NT2/D1 (cell line): ENCODE measurements at regions not wholly inside any gene's neighbourhood (a gene's known extent, or its start where the extent isn't known, plus 50 kb on each side); places are given as distances from the start of the nearest gene placed in this dataset.
"Not testable (repeated sequence)": the region's sequence is repeated elsewhere in the genome, so short reads cannot be mapped to it uniquely, and the experiment has no call there.

Experiments used
- DNase-seq: peaks from one replicate; pipeline ENCODE4 v3.0.0-alpha.2; 2011; ENCODE audit warnings: low read depth, low spot score
- H3K27me3 ChIP-seq: 2 replicates; pipeline ENCODE4 v1.6.0; 2011; ENCODE audit warnings: mild to moderate bottlenecking; ENCODE audit not compliant: insufficient read length, insufficient read depth
- H3K36me3 ChIP-seq: 2 replicates; pipeline ENCODE4 v1.6.1; 2011; ENCODE audit warnings: mild to moderate bottlenecking, low read length, mixed read lengths; ENCODE audit not compliant: insufficient read depth, insufficient read length
- H3K4me1 ChIP-seq: 2 replicates; pipeline ENCODE4 v1.5.1; 2011; ENCODE audit not compliant: insufficient read depth, insufficient read length
- H3K4me3 ChIP-seq: 2 replicates; pipeline ENCODE4 v1.5.1; 2011; ENCODE audit warnings: low read depth; ENCODE audit not compliant: insufficient read length
- H3K9ac ChIP-seq: 2 replicates; pipeline ENCODE4 v1.6.0; 2011; ENCODE audit warnings: low read depth; ENCODE audit not compliant: insufficient read length
- H3K9me3 ChIP-seq: 2 replicates; pipeline ENCODE4 v1.5.1; 2011; ENCODE audit warnings: mild to moderate bottlenecking, low read length; ENCODE audit not compliant: insufficient read depth
- SUZ12 ChIP-seq: IDR thresholded peaks from 2 replicates; pipeline ENCODE4 v1.6.1; 2011; ENCODE audit not compliant: insufficient read length, insufficient read depth; ENCODE audit errors: extremely low read depth
- YY1 ChIP-seq: IDR thresholded peaks from 2 replicates; pipeline ENCODE4 v1.6.1; 2011; ENCODE audit not compliant: insufficient read length, insufficient read depth
- ZNF274 ChIP-seq: IDR thresholded peaks from 2 replicates; pipeline ENCODE4 v1.6.1; 2011; ENCODE audit warnings: mild to moderate bottlenecking, low read depth, low read length

GRCh38 chr7:67652937-67653336, 656.3 kb downstream of the TYW1 start:
- H3K9me3 ChIP-seq: no peaks in the 10 kb centered on the region
- no peak for TF ChIP-seq SUZ12
- TF ChIP-seq ZNF274: no peak
- TF ChIP-seq YY1: no peak
- H3K4me1 ChIP-seq: no peaks in the 10 kb centered on the region
- H3K9ac ChIP-seq: no peak overlapping the region
- no peak for DNase-seq
- H3K36me3 ChIP-seq: no peaks in the 10 kb centered on the region
- H3K4me3 ChIP-seq: no peak overlapping the region
- H3K27me3 ChIP-seq: no peaks in the 10 kb centered on the region

GRCh38 chr7:67653856-67654454, 657.3 kb downstream of the TYW1 start:
- DNase-seq: no peak
- Histone ChIP-seq H3K4me1 (no peaks in the 10 kb centered on the region), H3K9ac (no peak overlapping the region), H3K36me3 (no peaks in the 10 kb centered on the region), H3K4me3 (no peak overlapping the region), H3K9me3 (no peaks in the 10 kb centered on the region), H3K27me3 (no peaks in the 10 kb centered on the region)
- no peak for TF ChIP-seq ZNF274
- no peak for TF ChIP-seq SUZ12
- TF ChIP-seq YY1: no peak

- no peaks in the 10 kb centered on the region for H3K9me3 ChIP-seq
- H3K9ac ChIP-seq: no peak overlapping the region
- DNase-seq: no peak
- H3K4me3 ChIP-seq: no peak overlapping the region
- TF ChIP-seq YY1: no peak
- no peak for TF ChIP-seq SUZ12
- no peak for TF ChIP-seq ZNF274
- no peaks in the 10 kb centered on the region for H3K36me3 ChIP-seq
- H3K27me3 ChIP-seq: no peaks in the 10 kb centered on the region
- H3K4me1 ChIP-seq: no peaks in the 10 kb centered on the region
Observed at GRCh38 chr7:67654642-67655041, 658.0 kb downstream of the TYW1 start.

GRCh38 chr7:67655168-67655567, 658.5 kb downstream of the TYW1 start:
- no peaks in the 10 kb centered on the region for H3K27me3 ChIP-seq
- no peak overlapping the region for H3K9ac ChIP-seq
- no peaks in the 10 kb centered on the region for H3K4me1 ChIP-seq
- no peaks in the 10 kb centered on the region for H3K9me3 ChIP-seq
- H3K4me3 ChIP-seq: no peak overlapping the region
- H3K36me3 ChIP-seq: no peaks in the 10 kb centered on the region
- TF ChIP-seq SUZ12 (no peak), ZNF274 (no peak), YY1 (no peak)
- DNase-seq: no peak

- Histone ChIP-seq H3K4me3 (no peak overlapping the region), H3K4me1 (no peaks in the 10 kb centered on the region), H3K27me3 (no peaks in the 10 kb centered on the region), H3K9me3 (peaks cover 19% of the 10 kb centered on the region), H3K9ac (no peak overlapping the region), H3K36me3 (no peaks in the 10 kb centered on the region)
- no peak for DNase-seq
- TF ChIP-seq YY1: no peak
- no peak for TF ChIP-seq ZNF274
- no peak for TF ChIP-seq SUZ12
Observed at GRCh38 chr7:67659091-67659490, 662.5 kb downstream of the TYW1 start.

GRCh38 chr7:67662804-67663203, 666.2 kb downstream of the TYW1 start:
- no peak for DNase-seq

GRCh38 chr7:67663644-67664043, 667.0 kb downstream of the TYW1 start:
- TF ChIP-seq SUZ12 (no peak), YY1 (no peak), ZNF274 (no peak)

More at GRCh38 chr7:67662804-67663203, 666.2 kb downstream of the TYW1 start:
- Histone ChIP-seq H3K4me1 (no peaks in the 10 kb centered on the region), H3K27me3 (no peaks in the 10 kb centered on the region), H3K4me3 (no peak overlapping the region), H3K9me3 (peaks cover 23% of the 10 kb centered on the region), H3K36me3 (no peaks in the 10 kb centered on the region), H3K9ac (no peak overlapping the region)
- TF ChIP-seq YY1: peak; percentile 39
- no peak for TF ChIP-seq ZNF274
- no peak for TF ChIP-seq SUZ12

GRCh38 chr7:67666359-67666758, 669.7 kb downstream of the TYW1 start:
- H3K4me1 ChIP-seq, H3K36me3 ChIP-seq, H3K27me3 ChIP-seq, H3K4me3 ChIP-seq, DNase-seq, H3K9ac ChIP-seq: not testable (repeated sequence)
- peaks cover 43% of the 10 kb centered on the region for H3K9me3 ChIP-seq

More at GRCh38 chr7:67663644-67664043, 667.0 kb downstream of the TYW1 start:
- no peak overlapping the region for H3K4me3 ChIP-seq
- no peak overlapping the region for H3K9ac ChIP-seq
- no peaks in the 10 kb centered on the region for H3K36me3 ChIP-seq
- H3K27me3 ChIP-seq: no peaks in the 10 kb centered on the region
- DNase-seq: no peak
- no peaks in the 10 kb centered on the region for H3K4me1 ChIP-seq
- H3K9me3 ChIP-seq: peaks cover 24% of the 10 kb centered on the region
